Sigmoid colon (tissue), 4 donors: ENCODE measurements at regions not wholly inside any gene's neighbourhood (a gene's known extent, or its start where the extent isn't known, plus 50 kb on each side); places are given as distances from the start of the nearest gene placed in this dataset.

Experiments used
- POLR2A ChIP-seq, 2 donors: fragments of 450-650 bp; IDR thresholded peaks; one replicate each; pipeline ENCODE4 v1.6.1; 2016; ENCODE audit warnings: antibody characterized with exemption in 2 of 2, mild to moderate bottlenecking in 2 of 2, moderate library complexity in 2 of 2
- POLR2AphosphoS5 ChIP-seq, 4 donors: sonication (generic); formaldehyde crosslinking; IDR thresholded peaks; one replicate each; pipeline ENCODE4 v1.6.1; 2017; ENCODE audit warnings: antibody characterized with exemption in 4 of 4
- TF ChIP-seq, protein P1 (sequence below), 4 experiments: fragments of 450-650 bp in 3 of 4; fragments of 200-600 bp in 1 of 4; IDR thresholded peaks; one replicate each; pipeline ENCODE4 v1.5.1; 2016 to 2019; ENCODE audit warnings: antibody characterized with exemption in 4 of 4, mild to moderate bottlenecking in 3 of 4, moderate library complexity in 2 of 4

DNA sequence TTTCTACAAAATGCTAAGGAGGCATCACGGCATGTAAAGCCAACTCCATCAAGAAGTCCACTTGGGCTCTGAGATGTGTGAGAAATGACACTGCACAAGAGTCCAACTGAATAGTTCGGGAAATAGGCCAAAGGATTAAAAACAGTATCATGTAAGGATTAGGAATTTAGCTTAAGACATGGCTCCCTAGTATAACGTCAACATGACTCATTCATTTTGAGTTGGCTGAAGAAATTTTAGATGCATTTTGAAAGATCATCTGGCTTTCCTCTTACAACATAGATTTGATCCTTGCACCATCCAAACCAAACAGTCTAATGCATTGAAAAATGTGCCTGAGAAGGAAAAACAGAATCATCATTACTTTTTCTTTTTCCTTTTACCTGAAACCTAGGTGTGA lies 109.3 kb upstream of the MME start:
- TF ChIP-seq, protein P1, sequence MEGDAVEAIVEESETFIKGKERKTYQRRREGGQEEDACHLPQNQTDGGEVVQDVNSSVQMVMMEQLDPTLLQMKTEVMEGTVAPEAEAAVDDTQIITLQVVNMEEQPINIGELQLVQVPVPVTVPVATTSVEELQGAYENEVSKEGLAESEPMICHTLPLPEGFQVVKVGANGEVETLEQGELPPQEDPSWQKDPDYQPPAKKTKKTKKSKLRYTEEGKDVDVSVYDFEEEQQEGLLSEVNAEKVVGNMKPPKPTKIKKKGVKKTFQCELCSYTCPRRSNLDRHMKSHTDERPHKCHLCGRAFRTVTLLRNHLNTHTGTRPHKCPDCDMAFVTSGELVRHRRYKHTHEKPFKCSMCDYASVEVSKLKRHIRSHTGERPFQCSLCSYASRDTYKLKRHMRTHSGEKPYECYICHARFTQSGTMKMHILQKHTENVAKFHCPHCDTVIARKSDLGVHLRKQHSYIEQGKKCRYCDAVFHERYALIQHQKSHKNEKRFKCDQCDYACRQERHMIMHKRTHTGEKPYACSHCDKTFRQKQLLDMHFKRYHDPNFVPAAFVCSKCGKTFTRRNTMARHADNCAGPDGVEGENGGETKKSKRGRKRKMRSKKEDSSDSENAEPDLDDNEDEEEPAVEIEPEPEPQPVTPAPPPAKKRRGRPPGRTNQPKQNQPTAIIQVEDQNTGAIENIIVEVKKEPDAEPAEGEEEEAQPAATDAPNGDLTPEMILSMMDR (IDR thresholded peaks at IDR 0.05), result no peak
- TF ChIP-seq POLR2A (IDR thresholded peaks at IDR 0.05) (no peak), POLR2AphosphoS5 (IDR thresholded peaks at IDR 0.05) (no peak)
